ENCODE measurements at regions not wholly inside any gene's neighbourhood (a gene's known extent, or its start where the extent isn't known, plus 50 kb on each side); places are given as distances from the start of the nearest gene placed in this dataset.

DNA sequence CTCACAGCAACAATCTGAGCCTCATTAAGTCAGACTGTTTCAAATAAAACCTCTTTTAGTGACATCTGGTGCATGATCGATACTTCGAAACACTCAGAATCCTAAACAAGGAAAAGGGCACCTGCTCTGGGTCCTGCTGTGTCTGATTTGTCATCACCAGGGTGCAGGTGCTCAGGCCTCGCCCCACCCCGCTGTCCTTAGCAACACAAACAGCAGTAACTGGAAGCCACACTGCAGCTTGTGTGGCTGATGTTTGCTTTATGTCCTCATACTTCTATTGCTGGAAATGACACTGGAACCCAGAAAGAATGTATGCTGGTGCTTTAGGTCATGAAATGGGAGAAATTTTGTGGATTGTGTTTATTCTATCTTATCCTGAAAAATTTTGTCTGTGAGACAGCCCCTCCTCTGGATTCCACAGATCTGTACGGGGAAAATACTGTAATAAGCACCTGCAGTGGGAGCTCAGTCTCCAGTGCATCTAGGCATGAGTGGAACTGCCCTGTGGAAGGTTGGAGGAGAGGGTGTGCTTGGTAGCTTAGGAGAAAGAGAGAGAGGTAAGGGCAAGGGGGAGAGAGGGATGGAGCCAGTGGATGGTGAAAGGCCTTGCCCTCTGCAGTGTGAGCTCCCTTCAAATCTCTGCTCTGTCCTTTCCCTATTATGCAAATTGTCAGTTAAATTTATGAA lies 284.2 kb downstream of the SMARCA2 start:
- H3K36me3 ChIP-seq: no peaks in the 10 kb centered on the region
- no peak overlapping the region for H3K27ac ChIP-seq
- no peak overlapping the region for H3K4me3 ChIP-seq
- H3K4me1 ChIP-seq: no peaks in the 10 kb centered on the region
- H3K9me3 ChIP-seq: no peaks in the 10 kb centered on the region
- TF ChIP-seq, protein P1, sequence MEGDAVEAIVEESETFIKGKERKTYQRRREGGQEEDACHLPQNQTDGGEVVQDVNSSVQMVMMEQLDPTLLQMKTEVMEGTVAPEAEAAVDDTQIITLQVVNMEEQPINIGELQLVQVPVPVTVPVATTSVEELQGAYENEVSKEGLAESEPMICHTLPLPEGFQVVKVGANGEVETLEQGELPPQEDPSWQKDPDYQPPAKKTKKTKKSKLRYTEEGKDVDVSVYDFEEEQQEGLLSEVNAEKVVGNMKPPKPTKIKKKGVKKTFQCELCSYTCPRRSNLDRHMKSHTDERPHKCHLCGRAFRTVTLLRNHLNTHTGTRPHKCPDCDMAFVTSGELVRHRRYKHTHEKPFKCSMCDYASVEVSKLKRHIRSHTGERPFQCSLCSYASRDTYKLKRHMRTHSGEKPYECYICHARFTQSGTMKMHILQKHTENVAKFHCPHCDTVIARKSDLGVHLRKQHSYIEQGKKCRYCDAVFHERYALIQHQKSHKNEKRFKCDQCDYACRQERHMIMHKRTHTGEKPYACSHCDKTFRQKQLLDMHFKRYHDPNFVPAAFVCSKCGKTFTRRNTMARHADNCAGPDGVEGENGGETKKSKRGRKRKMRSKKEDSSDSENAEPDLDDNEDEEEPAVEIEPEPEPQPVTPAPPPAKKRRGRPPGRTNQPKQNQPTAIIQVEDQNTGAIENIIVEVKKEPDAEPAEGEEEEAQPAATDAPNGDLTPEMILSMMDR (IDR thresholded peaks at IDR 0.05): no peak
- intact Hi-C loops (cut with DNase I; ENCODE audit: low total_unique reads): no loop called here
- H3K27me3 ChIP-seq: no peaks in the 10 kb centered on the region
- DNase-seq: no peak

DNA sequence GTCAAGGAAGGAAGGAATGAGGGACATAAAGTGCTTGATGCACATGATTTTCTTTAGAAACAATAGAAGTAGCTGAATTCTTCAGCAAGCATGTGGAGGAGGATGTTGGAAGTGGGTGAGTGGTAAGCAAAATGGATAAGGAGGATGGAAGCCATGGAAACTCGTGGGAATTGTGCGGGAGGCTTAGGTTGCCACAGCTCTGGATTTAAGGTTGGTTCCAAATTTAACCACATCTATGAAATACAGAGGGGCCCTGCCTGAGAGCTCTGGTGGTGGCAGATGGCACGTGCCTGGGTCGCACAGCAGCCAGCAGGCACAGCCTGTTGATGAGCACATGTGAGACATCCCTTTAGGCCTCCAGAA lies 284.7 kb downstream of the SMARCA2 start:
- Histone ChIP-seq H3K4me3 (no peak overlapping the region), H3K9me3 (no peaks in the 10 kb centered on the region), H3K27ac (no peak overlapping the region), H3K36me3 (no peaks in the 10 kb centered on the region), H3K4me1 (no peaks in the 10 kb centered on the region), H3K27me3 (no peaks in the 10 kb centered on the region)
- TF ChIP-seq, protein P1 (IDR thresholded peaks at IDR 0.05): no peak
- intact Hi-C loops (cut with DNase I; ENCODE audit: low total_unique reads): no loop called here
- DNase-seq: no peak

DNA sequence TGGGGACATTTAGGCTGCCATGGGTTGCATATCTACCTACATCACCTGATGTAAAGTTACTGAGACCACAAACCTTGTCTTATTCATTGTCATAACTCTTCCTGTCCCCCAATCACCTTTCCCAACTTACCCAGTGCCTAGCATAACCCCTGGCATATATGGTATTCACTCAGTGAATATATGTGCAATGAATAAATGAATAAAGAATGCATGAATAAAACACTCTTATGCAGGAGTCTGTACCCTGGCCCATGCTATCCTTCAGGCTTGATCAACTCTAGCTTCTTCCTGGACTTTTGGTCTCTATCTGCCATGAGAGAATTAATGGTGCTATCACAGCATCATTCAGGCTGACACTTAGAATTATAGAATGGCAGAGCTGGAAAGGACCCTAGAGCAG lies 285.2 kb downstream of the SMARCA2 start:
- H3K9me3 ChIP-seq: no peaks in the 10 kb centered on the region
- no peak for DNase-seq
- H3K4me1 ChIP-seq: no peaks in the 10 kb centered on the region
- intact Hi-C loops (cut with DNase I; ENCODE audit: low total_unique reads): no loop called here
- no peaks in the 10 kb centered on the region for H3K27me3 ChIP-seq
- H3K36me3 ChIP-seq: no peaks in the 10 kb centered on the region
- TF ChIP-seq, protein P1 (IDR thresholded peaks at IDR 0.05): no peak
- no peak overlapping the region for H3K27ac ChIP-seq
- no peak overlapping the region for H3K4me3 ChIP-seq

DNA sequence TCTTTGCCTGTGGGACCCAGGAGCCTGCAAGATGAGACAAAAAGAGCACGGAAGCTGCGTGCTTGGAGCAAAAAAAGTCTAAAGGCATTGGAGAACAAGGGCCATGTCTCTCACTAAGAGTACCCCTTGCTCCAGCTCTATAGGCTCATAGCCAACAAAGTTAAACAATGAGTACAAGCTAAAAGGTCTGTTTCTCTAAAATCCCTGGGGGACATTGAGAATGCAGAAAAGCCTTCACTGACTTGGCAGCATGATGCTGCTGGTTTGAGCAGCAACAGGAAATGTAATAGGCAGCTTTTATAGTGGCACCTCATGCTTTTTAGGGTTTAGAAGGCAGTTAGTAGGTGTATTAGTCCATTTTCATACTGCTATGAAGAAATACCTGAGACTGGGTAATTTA lies 287.5 kb downstream of the SMARCA2 start:
- Histone ChIP-seq H3K36me3 (no peaks in the 10 kb centered on the region), H3K4me3 (no peak overlapping the region), H3K27me3 (no peaks in the 10 kb centered on the region), H3K4me1 (no peaks in the 10 kb centered on the region), H3K27ac (no peak overlapping the region), H3K9me3 (no peaks in the 10 kb centered on the region)
- DNase-seq: no peak
- intact Hi-C loops (cut with DNase I; ENCODE audit: low total_unique reads): no loop called here
- TF ChIP-seq, protein P1 (IDR thresholded peaks at IDR 0.05): no peak

DNA sequence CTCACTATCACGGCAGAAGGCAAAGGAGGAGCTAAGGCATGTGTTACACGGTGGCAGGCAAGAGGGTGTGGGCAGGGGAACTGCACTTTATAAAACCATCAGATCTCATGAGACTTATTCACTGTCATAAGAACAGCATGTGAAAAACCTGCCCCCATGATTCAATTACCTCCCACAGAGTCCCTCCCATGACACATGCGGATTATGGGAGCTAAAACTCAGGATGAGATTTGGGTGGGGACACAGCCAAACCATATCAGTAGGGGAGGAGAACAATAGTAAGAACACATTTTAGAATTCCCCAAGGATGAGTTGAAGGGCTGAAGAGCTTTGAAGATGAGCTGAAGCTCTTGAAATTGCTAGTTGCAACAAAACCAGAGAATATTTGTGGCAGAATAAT lies 287.9 kb downstream of the SMARCA2 start:
- TF ChIP-seq, protein P1 (IDR thresholded peaks at IDR 0.05): no peak
- Histone ChIP-seq H3K9me3 (no peaks in the 10 kb centered on the region), H3K4me1 (no peaks in the 10 kb centered on the region), H3K27me3 (no peaks in the 10 kb centered on the region), H3K36me3 (no peaks in the 10 kb centered on the region), H3K4me3 (no peak overlapping the region), H3K27ac (no peak overlapping the region)
- intact Hi-C loops (cut with DNase I; ENCODE audit: low total_unique reads): no loop called here
- DNase-seq: no peak

DNA sequence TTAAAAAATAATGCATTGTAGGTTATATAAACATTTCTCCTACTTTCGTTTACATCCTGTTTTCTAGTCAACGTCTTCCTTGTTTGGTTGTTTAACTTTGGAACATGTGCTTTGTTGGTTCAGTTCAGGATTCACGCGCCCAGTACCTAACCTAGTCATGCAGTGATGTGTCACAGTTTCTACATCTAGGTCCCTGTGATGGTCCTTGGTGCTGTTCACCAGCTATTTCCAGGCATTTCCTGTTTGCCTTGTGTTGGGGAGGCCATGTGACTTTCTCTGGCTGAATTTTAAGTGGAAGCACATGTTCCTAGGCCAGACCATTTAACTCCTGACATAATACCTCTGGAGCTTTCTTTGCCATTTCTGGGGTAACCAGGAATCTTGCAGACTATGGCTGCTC lies 292.3 kb downstream of the SMARCA2 start:
- no peak overlapping the region for H3K27ac ChIP-seq
- no peak overlapping the region for H3K4me3 ChIP-seq
- intact Hi-C loops (cut with DNase I; ENCODE audit: low total_unique reads): no loop called here
- no peaks in the 10 kb centered on the region for H3K36me3 ChIP-seq
- H3K4me1 ChIP-seq: no peaks in the 10 kb centered on the region
- H3K9me3 ChIP-seq: peaks cover 0 to 16% (median 3%) of the 10 kb centered on the region in 3 donors
- TF ChIP-seq, protein P1 (IDR thresholded peaks at IDR 0.05): no peak
- no peaks in the 10 kb centered on the region for H3K27me3 ChIP-seq
- no peak for DNase-seq
